ENCODE measurements at regions not wholly inside any gene's neighbourhood (a gene's known extent, or its start where the extent isn't known, plus 50 kb on each side); places are given as distances from the start of the nearest gene placed in this dataset.

DNA sequence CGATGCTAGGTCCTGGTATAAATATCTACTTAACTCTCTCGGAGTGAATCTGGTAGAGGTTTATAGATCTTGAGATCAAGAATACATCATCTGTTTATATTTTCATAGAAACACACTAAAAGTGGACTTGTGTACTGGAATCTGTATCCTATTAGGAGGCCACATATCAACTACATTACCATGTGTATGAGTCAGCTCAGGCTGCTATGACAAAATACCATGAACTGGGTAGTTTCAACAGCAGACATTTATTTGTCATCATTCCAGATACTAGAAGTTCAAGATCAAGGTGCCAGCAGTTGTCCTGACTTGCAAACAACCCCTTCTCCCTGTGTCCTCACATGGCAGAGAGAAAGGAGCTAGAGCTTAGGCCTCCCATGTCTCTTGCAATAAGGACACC lies 113.9 kb upstream of the PFKP start:
- no peak overlapping the region for H3K4me3 ChIP-seq
- intact Hi-C loops (cut with micrococcal nuclease) = no loop called here
- H3K27ac ChIP-seq (replicated peaks) = no peak overlapping the region
- H3K36me3 ChIP-seq = no peaks in the 10 kb centered on the region
- TF ChIP-seq, protein P1, sequence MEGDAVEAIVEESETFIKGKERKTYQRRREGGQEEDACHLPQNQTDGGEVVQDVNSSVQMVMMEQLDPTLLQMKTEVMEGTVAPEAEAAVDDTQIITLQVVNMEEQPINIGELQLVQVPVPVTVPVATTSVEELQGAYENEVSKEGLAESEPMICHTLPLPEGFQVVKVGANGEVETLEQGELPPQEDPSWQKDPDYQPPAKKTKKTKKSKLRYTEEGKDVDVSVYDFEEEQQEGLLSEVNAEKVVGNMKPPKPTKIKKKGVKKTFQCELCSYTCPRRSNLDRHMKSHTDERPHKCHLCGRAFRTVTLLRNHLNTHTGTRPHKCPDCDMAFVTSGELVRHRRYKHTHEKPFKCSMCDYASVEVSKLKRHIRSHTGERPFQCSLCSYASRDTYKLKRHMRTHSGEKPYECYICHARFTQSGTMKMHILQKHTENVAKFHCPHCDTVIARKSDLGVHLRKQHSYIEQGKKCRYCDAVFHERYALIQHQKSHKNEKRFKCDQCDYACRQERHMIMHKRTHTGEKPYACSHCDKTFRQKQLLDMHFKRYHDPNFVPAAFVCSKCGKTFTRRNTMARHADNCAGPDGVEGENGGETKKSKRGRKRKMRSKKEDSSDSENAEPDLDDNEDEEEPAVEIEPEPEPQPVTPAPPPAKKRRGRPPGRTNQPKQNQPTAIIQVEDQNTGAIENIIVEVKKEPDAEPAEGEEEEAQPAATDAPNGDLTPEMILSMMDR (IDR thresholded peaks at IDR 0.05; ENCODE audit: borderline replicate concordance) = no peak
- no peak for DNase-seq
- H3K27me3 ChIP-seq (ENCODE audit: low read depth) = peaks cover 39% of the 10 kb centered on the region
- no peaks in the 10 kb centered on the region for H3K9me3 ChIP-seq (replicated peaks)
- no peaks in the 10 kb centered on the region for H3K4me1 ChIP-seq

DNA sequence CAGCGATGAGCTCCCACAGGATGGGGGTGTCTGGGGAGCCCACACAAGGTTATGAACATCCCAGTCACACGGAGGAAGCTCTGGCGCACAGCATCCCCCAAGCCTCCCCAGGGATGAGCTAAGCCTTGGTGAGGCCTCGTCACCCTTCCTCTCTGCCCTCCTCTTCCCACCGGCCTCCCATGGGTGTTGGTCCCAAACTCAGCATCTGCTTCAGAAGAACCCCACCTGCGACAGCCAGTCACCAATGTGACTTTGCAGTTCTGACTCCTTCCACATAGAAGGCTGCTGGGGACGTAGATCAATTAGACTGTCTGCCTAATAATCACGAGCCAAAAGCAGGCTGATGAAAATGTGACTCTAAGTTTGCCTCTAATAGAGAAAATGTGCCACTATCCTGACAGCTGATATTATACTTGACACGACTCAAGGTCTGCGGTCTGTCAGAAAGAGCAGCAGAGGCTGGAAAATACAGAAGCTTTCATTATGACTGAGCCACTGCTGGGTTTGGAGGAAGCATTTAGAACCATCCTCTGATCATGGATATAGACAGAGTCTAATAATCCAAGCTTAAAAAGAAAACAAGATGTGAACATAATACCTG lies 116.0 kb upstream of the PFKP start:
- H3K36me3 ChIP-seq = no peaks in the 10 kb centered on the region
- H3K9me3 ChIP-seq (replicated peaks) = no peaks in the 10 kb centered on the region
- no peak for DNase-seq
- intact Hi-C loops (cut with micrococcal nuclease) = no loop called here
- no peak overlapping the region for H3K27ac ChIP-seq (replicated peaks)
- peaks cover 59% of the 10 kb centered on the region for H3K27me3 ChIP-seq (ENCODE audit: low read depth)
- TF ChIP-seq, protein P1 (IDR thresholded peaks at IDR 0.05; ENCODE audit: borderline replicate concordance) = no peak
- H3K4me3 ChIP-seq = no peak overlapping the region
- H3K4me1 ChIP-seq = no peaks in the 10 kb centered on the region

DNA sequence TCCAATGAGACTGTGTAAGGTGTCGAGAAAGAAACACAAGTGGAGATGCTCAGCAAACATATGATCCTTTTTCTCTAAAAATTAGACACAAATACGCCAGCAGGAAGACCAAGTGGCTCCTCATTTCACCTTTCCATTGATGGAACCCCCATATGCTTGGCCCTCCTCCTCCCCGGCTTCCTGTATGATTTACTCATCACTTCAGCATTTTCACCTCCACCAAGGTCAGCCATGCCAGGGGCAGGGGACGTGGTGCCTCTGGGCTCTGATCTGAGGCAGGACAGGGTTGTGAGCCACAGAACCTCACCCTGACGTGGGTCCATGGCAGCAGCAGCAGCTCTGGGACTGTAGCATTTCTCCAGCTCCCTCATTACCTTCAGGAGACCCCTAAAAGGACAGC lies 116.8 kb upstream of the PFKP start:
- H3K36me3 ChIP-seq = no peaks in the 10 kb centered on the region
- TF ChIP-seq, protein P1 (IDR thresholded peaks at IDR 0.05; ENCODE audit: borderline replicate concordance) = no peak
- intact Hi-C loops (cut with micrococcal nuclease) = no loop called here
- DNase-seq = no peak
- no peak overlapping the region for H3K27ac ChIP-seq (replicated peaks)
- peaks cover 67% of the 10 kb centered on the region for H3K27me3 ChIP-seq (ENCODE audit: low read depth)
- no peaks in the 10 kb centered on the region for H3K4me1 ChIP-seq
- no peaks in the 10 kb centered on the region for H3K9me3 ChIP-seq (replicated peaks)
- no peak overlapping the region for H3K4me3 ChIP-seq

DNA sequence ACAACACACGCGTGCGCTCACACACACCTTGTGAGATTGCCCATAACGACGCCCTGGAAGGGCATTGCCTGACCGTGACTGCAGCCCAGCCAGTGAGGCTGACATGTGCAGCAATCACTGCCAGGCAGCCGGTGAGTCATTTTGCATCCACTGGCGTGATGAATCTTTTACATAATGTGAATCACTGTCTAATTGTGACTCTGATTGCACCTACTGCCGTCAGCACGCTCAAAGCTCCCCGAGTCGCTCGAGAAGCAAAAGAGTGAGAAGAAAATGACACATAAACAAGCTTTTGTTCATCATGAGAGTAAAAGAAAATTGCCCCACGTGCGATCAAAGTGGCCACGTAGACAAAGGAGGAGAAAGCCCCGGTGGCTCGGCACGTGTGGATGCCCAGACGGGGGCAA lies 117.4 kb upstream of the PFKP start:
- Histone ChIP-seq H3K4me3 (no peak overlapping the region), H3K27ac (replicated peaks) (no peak overlapping the region), H3K4me1 (no peaks in the 10 kb centered on the region), H3K27me3 (ENCODE audit: low read depth) (peaks cover 73% of the 10 kb centered on the region), H3K9me3 (replicated peaks) (no peaks in the 10 kb centered on the region), H3K36me3 (no peaks in the 10 kb centered on the region)
- no peak for DNase-seq
- intact Hi-C loops (cut with micrococcal nuclease) = no loop called here
- TF ChIP-seq, protein P1 (IDR thresholded peaks at IDR 0.05; ENCODE audit: borderline replicate concordance) = no peak

DNA sequence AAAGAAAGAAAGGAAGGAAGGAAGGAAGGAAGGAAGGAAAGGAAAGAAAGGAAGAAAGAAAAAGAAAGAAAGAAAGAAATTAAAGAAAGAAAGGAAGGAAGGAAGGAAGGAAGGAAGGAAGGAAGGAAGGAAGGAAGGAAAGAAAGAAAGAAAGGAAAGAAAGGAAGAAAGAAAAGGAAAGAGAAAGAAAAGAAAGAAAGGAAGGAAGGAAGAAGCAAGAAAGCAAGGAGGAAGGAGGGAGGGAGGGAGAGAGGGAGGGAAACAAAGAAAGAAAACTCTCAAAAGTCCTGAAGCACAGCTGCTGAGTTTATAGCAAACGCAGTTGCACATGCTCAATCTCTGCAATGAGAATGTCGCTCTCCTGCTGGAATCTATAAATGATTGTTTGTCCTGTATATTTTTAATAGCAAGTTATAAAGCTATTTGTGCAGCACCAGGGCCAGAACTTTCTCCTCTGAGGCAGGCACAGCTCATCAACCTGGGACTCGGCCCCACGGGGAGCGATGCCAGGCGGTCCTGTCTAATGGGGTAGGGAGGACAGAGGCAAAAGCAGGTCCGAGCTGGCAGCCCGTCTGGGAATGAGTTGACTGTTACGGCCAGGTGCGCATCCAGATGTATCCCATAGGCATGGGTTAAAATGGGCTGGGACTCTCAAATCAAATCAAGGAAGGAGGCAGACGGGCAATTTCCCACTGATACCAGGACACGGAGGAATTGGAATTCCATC lies 118.0 kb upstream of the PFKP start:
- H3K27ac ChIP-seq (replicated peaks) = no peak overlapping the region
- TF ChIP-seq, protein P1 (IDR thresholded peaks at IDR 0.05; ENCODE audit: borderline replicate concordance) = no peak
- no peaks in the 10 kb centered on the region for H3K36me3 ChIP-seq
- H3K4me3 ChIP-seq = no peak overlapping the region
- H3K27me3 ChIP-seq (ENCODE audit: low read depth) = peaks cover 79% of the 10 kb centered on the region
- intact Hi-C loops (cut with micrococcal nuclease) = no loop called here
- DNase-seq = no peak
- no peaks in the 10 kb centered on the region for H3K9me3 ChIP-seq (replicated peaks)
- no peaks in the 10 kb centered on the region for H3K4me1 ChIP-seq

All from left ventricle myocardium inferior (tissue), 1 donor.